ELR (cell line): ENCODE measurements at regions not wholly inside any gene's neighbourhood (a gene's known extent, or its start where the extent isn't known, plus 50 kb on each side); places are given as distances from the start of the nearest gene placed in this dataset.

ENCODE experiments used
- DNase-seq: peaks from one replicate; pipeline ENCODE4 v3.0.0-alpha.2; 2015; ENCODE audit warnings: low read depth

GRCh38 chr5:156274453-156274852 lies 52.5 kb upstream of the SGCD start:
- no peak for DNase-seq
